Adrenal gland (tissue), 5 donors: ENCODE measurements at regions not wholly inside any gene's neighbourhood (a gene's known extent, or its start where the extent isn't known, plus 50 kb on each side); places are given as distances from the start of the nearest gene placed in this dataset.

Source experiments
- POLR2A ChIP-seq, 2 donors: fragments of 450-650 bp; IDR thresholded peaks; one replicate each; pipeline ENCODE4 v1.6.1; 2017; ENCODE audit warnings: antibody characterized with exemption in 2 of 2, mild to moderate bottlenecking in 2 of 2, moderate library complexity in 1 of 2
- TF ChIP-seq, protein P1 (sequence below), 6 experiments: fragments of 450-650 bp in 4 of 6; fragments of 200-600 bp in 2 of 6; sonication (generic) in 1 of 6; IDR thresholded peaks; 1 replicate in 5 of 6; 2 replicates in 1 of 6; pipeline versions ENCODE4 v1.5.1 to v1.8.0; 2016 to 2021; ENCODE audit warnings: antibody characterized with exemption in 6 of 6, mild to moderate bottlenecking in 2 of 6, moderate library complexity in 1 of 6
- donor health status: DM: no; HTN: no; CAD: no.

GRCh38 chrX:25941087-25941486 lies 197.1 kb upstream of the MAGEB18 start:
- TF ChIP-seq, protein P1, sequence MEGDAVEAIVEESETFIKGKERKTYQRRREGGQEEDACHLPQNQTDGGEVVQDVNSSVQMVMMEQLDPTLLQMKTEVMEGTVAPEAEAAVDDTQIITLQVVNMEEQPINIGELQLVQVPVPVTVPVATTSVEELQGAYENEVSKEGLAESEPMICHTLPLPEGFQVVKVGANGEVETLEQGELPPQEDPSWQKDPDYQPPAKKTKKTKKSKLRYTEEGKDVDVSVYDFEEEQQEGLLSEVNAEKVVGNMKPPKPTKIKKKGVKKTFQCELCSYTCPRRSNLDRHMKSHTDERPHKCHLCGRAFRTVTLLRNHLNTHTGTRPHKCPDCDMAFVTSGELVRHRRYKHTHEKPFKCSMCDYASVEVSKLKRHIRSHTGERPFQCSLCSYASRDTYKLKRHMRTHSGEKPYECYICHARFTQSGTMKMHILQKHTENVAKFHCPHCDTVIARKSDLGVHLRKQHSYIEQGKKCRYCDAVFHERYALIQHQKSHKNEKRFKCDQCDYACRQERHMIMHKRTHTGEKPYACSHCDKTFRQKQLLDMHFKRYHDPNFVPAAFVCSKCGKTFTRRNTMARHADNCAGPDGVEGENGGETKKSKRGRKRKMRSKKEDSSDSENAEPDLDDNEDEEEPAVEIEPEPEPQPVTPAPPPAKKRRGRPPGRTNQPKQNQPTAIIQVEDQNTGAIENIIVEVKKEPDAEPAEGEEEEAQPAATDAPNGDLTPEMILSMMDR (IDR thresholded peaks at IDR 0.05): no peak
- no peak for TF ChIP-seq POLR2A (IDR thresholded peaks at IDR 0.05)
